ENCODE measurements at regions not wholly inside any gene's neighbourhood (a gene's known extent, or its start where the extent isn't known, plus 50 kb on each side); places are given as distances from the start of the nearest gene placed in this dataset.

DNA sequence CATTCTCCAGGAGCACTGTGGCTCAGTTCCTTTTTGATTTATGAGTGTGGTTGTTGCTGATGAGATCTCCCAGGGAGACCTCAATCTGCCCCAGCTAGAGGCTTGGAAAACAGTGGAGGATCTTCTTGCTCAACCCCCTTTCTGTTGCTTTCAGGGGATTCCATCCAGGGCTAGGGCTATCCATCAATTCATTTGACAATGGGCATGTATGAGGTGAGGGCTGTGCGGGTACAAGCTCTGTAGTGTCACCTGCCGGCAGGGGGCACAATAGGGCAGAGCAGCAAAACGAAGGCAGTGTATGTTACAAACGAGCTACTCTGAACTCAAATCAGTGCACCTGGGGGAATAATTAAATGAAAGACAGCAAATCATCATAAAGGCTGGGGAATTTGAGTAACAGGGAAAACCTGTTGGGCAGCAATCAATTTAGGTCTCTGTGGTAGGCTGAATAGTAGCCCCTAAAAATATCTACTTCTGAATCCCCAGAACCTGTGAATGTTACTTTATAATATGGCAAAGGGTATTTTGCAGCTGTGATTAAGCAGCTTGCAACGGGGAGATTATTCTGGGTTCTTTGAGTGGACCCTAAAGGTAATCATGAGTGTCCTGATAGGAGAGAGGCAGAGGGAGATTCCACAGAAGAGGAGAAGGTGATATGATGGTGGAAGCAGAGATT lies 170.3 kb upstream of the ZBED5 start:
- Mint-ChIP-seq H3K9me3 (no peaks in the 10 kb centered on the region), H3K27ac (no peak overlapping the region), H3K4me1 (ENCODE audit: low read depth) (no peaks in the 10 kb centered on the region), H3K4me3 (no peak overlapping the region), H3K27me3 (no peaks in the 10 kb centered on the region), H3K36me3 (ENCODE audit: low read depth) (no peaks in the 10 kb centered on the region)
- Histone ChIP-seq H3K9me3 (ENCODE audit: control insufficient read depth in 1 of 2, insufficient read depth in 1 of 2, low read length in 2 of 2) (no peaks in the 10 kb centered on the region), H3K4me1 (ENCODE audit: insufficient read depth, low read length) (no peaks in the 10 kb centered on the region), H3K27me3 (ENCODE audit: control insufficient read depth in 1 of 2, insufficient read depth in 2 of 2, low read length in 2 of 2) (no peaks in the 10 kb centered on the region), H3K27ac (ENCODE audit: low read depth in 1 of 2, low read length in 2 of 2) (no peak overlapping the region), H3K4me3 (ENCODE audit: low read length) (no peak overlapping the region), H3K36me3 (ENCODE audit: insufficient read depth, low read length) (no peaks in the 10 kb centered on the region)
- intact Hi-C loops (cut with DNase I, micrococcal nuclease): loop anchor here (1.0 to 10.0 kb wide), 7 partner anchors 129 to 1257 kb away; no protein-coding TSS in a partner anchor
- ChIA-PET POLR2A (interaction anchor here (0.5 to 2.1 kb wide), 9 partner anchors 9 to 852 kb away, joined by 3 to 15 read pairs (median 4); partner anchors contain the start of genes EIF4G2 and ZBED5), CTCF (interaction anchor here (0.5 to 4.4 kb wide), 38 partner anchors 10 to 855 kb away, joined by 3 to 100 read pairs (median 4); no protein-coding TSS in a partner anchor)
- peak; percentile 86 for TF ChIP-seq CTCF (IDR thresholded peaks at IDR 0.05)
- ATAC-seq (ENCODE audit: poor library complexity) (peak; percentile 99), DNase-seq (peak; percentile 70 to 90 (median 78))

- Histone ChIP-seq H3K27ac (ENCODE audit: low read depth in 1 of 2, low read length in 2 of 2) (no peak overlapping the region), H3K4me1 (ENCODE audit: insufficient read depth, low read length) (no peaks in the 10 kb centered on the region), H3K36me3 (ENCODE audit: insufficient read depth, low read length) (no peaks in the 10 kb centered on the region), H3K27me3 (ENCODE audit: control insufficient read depth in 1 of 2, insufficient read depth in 2 of 2, low read length in 2 of 2) (no peaks in the 10 kb centered on the region), H3K4me3 (ENCODE audit: low read length) (no peak overlapping the region), H3K9me3 (ENCODE audit: control insufficient read depth in 1 of 2, insufficient read depth in 1 of 2, low read length in 2 of 2) (no peaks in the 10 kb centered on the region)
- intact Hi-C loops (cut with DNase I, micrococcal nuclease): loop anchor here in 1 of 2 experiments (10.0 kb wide), 2 partner anchors 1018 to 1258 kb away; no protein-coding TSS in a partner anchor
- H3K4me1 Mint-ChIP-seq (ENCODE audit: low read depth): no peaks in the 10 kb centered on the region
- ChIA-PET POLR2A (interaction anchor here (1.4 to 2.1 kb wide), 3 partner anchors 129 to 218 kb away, joined by 4 to 15 read pairs (median 8); partner anchors contain the start of genes EIF4G2 and ZBED5), CTCF (interaction anchor here (0.7 to 4.4 kb wide), 17 partner anchors 10 to 764 kb away, joined by 3 to 100 read pairs (median 6); no protein-coding TSS in a partner anchor)
- H3K27ac Mint-ChIP-seq: no peak overlapping the region
- ATAC-seq (ENCODE audit: poor library complexity) (no peak), DNase-seq (no peak)
- H3K9me3 Mint-ChIP-seq: no peaks in the 10 kb centered on the region
- no peak overlapping the region for H3K4me3 Mint-ChIP-seq
- no peak for TF ChIP-seq CTCF (IDR thresholded peaks at IDR 0.05)
- H3K27me3 Mint-ChIP-seq: no peaks in the 10 kb centered on the region
- H3K36me3 Mint-ChIP-seq (ENCODE audit: low read depth): no peaks in the 10 kb centered on the region
These were observed 169.4 kb upstream of the ZBED5 start for GRCh38 chr11:11027288-11027687.

DNA sequence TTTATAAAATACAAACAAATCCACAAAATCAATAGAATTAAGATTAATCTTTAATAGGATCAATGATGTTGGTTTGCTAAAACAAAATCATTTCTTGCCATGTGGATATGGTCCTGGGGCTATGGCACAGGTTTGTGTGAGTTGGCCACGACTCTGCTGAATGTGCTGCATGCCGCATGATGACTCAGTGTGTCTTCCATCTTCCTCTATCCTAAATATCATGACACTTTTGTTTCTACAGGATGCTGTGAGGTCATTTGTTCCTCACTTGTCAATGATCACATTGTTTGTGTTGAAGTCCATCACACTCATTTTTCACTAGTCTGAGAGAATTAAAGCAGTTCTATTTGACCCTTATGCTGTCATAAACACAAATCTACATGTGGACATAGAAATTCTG lies 167.2 kb upstream of the ZBED5 start:
- intact Hi-C loops (cut with DNase I, micrococcal nuclease): loop anchor here in 1 of 2 experiments (10.0 kb wide), 2 partner anchors 1020 to 1260 kb away; no protein-coding TSS in a partner anchor
- DNase-seq (peak in 2 of 14 experiments; percentile 10 to 25), ATAC-seq (ENCODE audit: poor library complexity) (no peak)
- Histone ChIP-seq H3K4me3 (ENCODE audit: low read length) (no peak overlapping the region), H3K4me1 (ENCODE audit: insufficient read depth, low read length) (no peaks in the 10 kb centered on the region), H3K27ac (ENCODE audit: low read depth in 1 of 2, low read length in 2 of 2) (no peak overlapping the region), H3K27me3 (ENCODE audit: control insufficient read depth in 1 of 2, insufficient read depth in 2 of 2, low read length in 2 of 2) (no peaks in the 10 kb centered on the region), H3K9me3 (ENCODE audit: control insufficient read depth in 1 of 2, insufficient read depth in 1 of 2, low read length in 2 of 2) (no peaks in the 10 kb centered on the region), H3K36me3 (ENCODE audit: insufficient read depth, low read length) (no peaks in the 10 kb centered on the region)
- POLR2A ChIA-PET: no interaction called here
- CTCF ChIA-PET: interaction anchor here (1.3 to 3.0 kb wide), 4 partner anchors 46 to 233 kb away, joined by 3 to 15 read pairs (median 10); no protein-coding TSS in a partner anchor
- no peak for TF ChIP-seq CTCF (IDR thresholded peaks at IDR 0.05)
- Mint-ChIP-seq H3K27ac (no peak overlapping the region), H3K36me3 (ENCODE audit: low read depth) (no peaks in the 10 kb centered on the region), H3K27me3 (no peaks in the 10 kb centered on the region), H3K4me3 (no peak overlapping the region), H3K9me3 (no peaks in the 10 kb centered on the region), H3K4me1 (ENCODE audit: low read depth) (no peaks in the 10 kb centered on the region)
